Liver (tissue), 8 donors: ENCODE measurements at regions not wholly inside any gene's neighbourhood (a gene's known extent, or its start where the extent isn't known, plus 50 kb on each side); places are given as distances from the start of the nearest gene placed in this dataset.

Experiments
- DNase-seq: peaks from one replicate; pipeline ENCODE4 v3.0.0-alpha.2; 2017; ENCODE audit warnings: low spot score
- H3K27ac ChIP-seq, 2 donors: one replicate each; pipeline ENCODE4 v1.7.0; 2013; ENCODE audit warnings: inconsistent platforms in 2 of 2, low read length in 2 of 2, control low read depth in 1 of 2, low read depth in 1 of 2, mild to moderate bottlenecking in 1 of 2
- H3K27me3 ChIP-seq, 4 donors: one replicate each; pipeline versions ENCODE4 v1.6.1 to v1.7.0; 2013; ENCODE audit warnings: low read length in 3 of 4, inconsistent platforms in 1 of 4, mild to moderate bottlenecking in 1 of 4, moderate library complexity in 1 of 4; ENCODE audit not compliant: control insufficient read depth in 4 of 4, insufficient read depth in 4 of 4
- H3K36me3 ChIP-seq, 4 donors: one replicate each; pipeline versions ENCODE4 v1.6.1 to v1.7.0; 2013; ENCODE audit warnings: low read length in 3 of 4, mild to moderate bottlenecking in 3 of 4, low read depth in 1 of 4, moderate library complexity in 1 of 4; ENCODE audit not compliant: control insufficient read depth in 4 of 4, insufficient read depth in 3 of 4
- H3K4me1 ChIP-seq, 4 donors: one replicate each; pipeline versions ENCODE4 v1.6.1 to v1.7.0; 2013; ENCODE audit warnings: low read length in 3 of 4, mild to moderate bottlenecking in 3 of 4, moderate library complexity in 1 of 4; ENCODE audit not compliant: control insufficient read depth in 4 of 4, insufficient read depth in 4 of 4
- H3K4me3 ChIP-seq, 3 donors: one replicate each; pipeline versions ENCODE4 v1.6.1 to v1.7.0; 2013; ENCODE audit warnings: low read length in 3 of 3, control low read depth in 1 of 3, low read depth in 1 of 3, mild to moderate bottlenecking in 1 of 3
- H3K9ac ChIP-seq, 2 donors: one replicate each; pipeline ENCODE4 v1.7.0; 2013; ENCODE audit warnings: low read length in 2 of 2, mild to moderate bottlenecking in 2 of 2, moderate library complexity in 2 of 2, control low read depth in 1 of 2, low read depth in 1 of 2
- H3K9me3 ChIP-seq, 4 donors: one replicate each; pipeline versions ENCODE4 v1.6.1 to v1.7.0; 2013; ENCODE audit warnings: low read length in 3 of 4; ENCODE audit not compliant: control insufficient read depth in 4 of 4
- ATF3 ChIP-seq: IDR thresholded peaks from 2 replicates; pipeline ENCODE4 v1.6.1; 2016; ENCODE audit warnings: antibody characterized with exemption
- CTCF ChIP-seq: fragments of 150-350 bp; IDR thresholded peaks from 2 replicates; pipeline ENCODE4 v1.5.1; 2017; ENCODE audit warnings: improper control_type of control experiment, low read depth, low read length; ENCODE audit not compliant: missing input control
- EGR1 ChIP-seq, 2 donors: IDR thresholded peaks; 2 replicates each; pipeline ENCODE4 v1.6.1; 2016 to 2018; ENCODE audit warnings: antibody characterized with exemption in 2 of 2, low read depth in 2 of 2
- FOXA1 ChIP-seq: IDR thresholded peaks from 2 replicates; pipeline ENCODE4 v1.6.1; 2016; ENCODE audit warnings: antibody characterized with exemption
- FOXA2 ChIP-seq: IDR thresholded peaks from 2 replicates; pipeline ENCODE4 v1.6.1; 2016; ENCODE audit warnings: antibody characterized with exemption
- GABPA ChIP-seq, 2 donors: IDR thresholded peaks in 1 of 2; conservative IDR thresholded peaks in 1 of 2; 2 replicates each; pipeline ENCODE4 v1.6.1; 2016; ENCODE audit warnings: antibody characterized with exemption in 2 of 2, mild to moderate bottlenecking in 1 of 2, moderate library complexity in 1 of 2
- HNF4A ChIP-seq, 2 donors: conservative IDR thresholded peaks; 2 replicates each; pipeline ENCODE4 v1.6.1; 2016; ENCODE audit warnings: antibody characterized with exemption in 2 of 2, mild to moderate bottlenecking in 2 of 2
- HNF4G ChIP-seq: IDR thresholded peaks from 2 replicates; pipeline ENCODE4 v1.6.1; 2016; ENCODE audit warnings: antibody characterized with exemption
- JUND ChIP-seq, 2 donors: IDR thresholded peaks; 2 replicates each; pipeline ENCODE4 v1.6.1; 2016; ENCODE audit warnings: antibody characterized with exemption in 2 of 2
- MAX ChIP-seq: IDR thresholded peaks from 2 replicates; pipeline ENCODE4 v1.6.1; 2016; ENCODE audit warnings: antibody characterized with exemption
- NR2F2 ChIP-seq: IDR thresholded peaks from 2 replicates; pipeline ENCODE4 v1.6.1; 2016; ENCODE audit warnings: antibody characterized with exemption
- RAD21 ChIP-seq, 2 donors: IDR thresholded peaks; 2 replicates each; pipeline ENCODE4 v1.6.1; 2016; ENCODE audit warnings: antibody characterized with exemption in 2 of 2, mild to moderate bottlenecking in 2 of 2
- REST ChIP-seq: IDR thresholded peaks from 2 replicates; pipeline ENCODE4 v1.6.1; 2016; ENCODE audit warnings: antibody characterized with exemption, mild to moderate bottlenecking
- RXRA ChIP-seq, 2 donors: IDR thresholded peaks; 2 replicates each; pipeline ENCODE4 v1.6.1; 2017 to 2018; ENCODE audit warnings: antibody characterized with exemption in 2 of 2, mild to moderate bottlenecking in 1 of 2
- SP1 ChIP-seq: IDR thresholded peaks from 2 replicates; pipeline ENCODE4 v1.6.1; 2018; ENCODE audit warnings: antibody characterized with exemption, mild to moderate bottlenecking
- YY1 ChIP-seq: IDR thresholded peaks from 2 replicates; pipeline ENCODE4 v1.6.1; 2016; ENCODE audit warnings: antibody characterized with exemption, mild to moderate bottlenecking
- ZBTB33 ChIP-seq: IDR thresholded peaks from 2 replicates; pipeline ENCODE4 v1.6.1; 2016; ENCODE audit warnings: antibody characterized with exemption
- WGBS: extraction: QIAGEN DNeasy Blood & Tissue Kit; methylation state at CpG from one replicate; pipeline ENCODE4 v1.1.7; 2013; 5-methylcytosine and 5-hydroxymethylcytosine counted together
- donor health status: healthy.
- donor health status: healthy.
- donor health status: healthy.
- donor health status: healthy.
- donor health status: healthy.

GRCh38 chr14:44099743-44100488 is 407.2 kb downstream of the FSCB start:
- TF ChIP-seq ATF3, result no peak
- TF ChIP-seq FOXA1, result no peak
- no peak for TF ChIP-seq ZBTB33
- TF ChIP-seq FOXA2, result no peak
- TF ChIP-seq EGR1 (IDR thresholded peaks at IDR 0.05; ENCODE audit: low read depth in 2 of 2), result no peak
- no peak for TF ChIP-seq REST
- no peak for TF ChIP-seq RAD21 (IDR thresholded peaks at IDR 0.05)
- H3K9ac ChIP-seq, result no peak overlapping the region
- no peaks in the 10 kb centered on the region for H3K27me3 ChIP-seq
- no peak for DNase-seq
- no peaks in the 10 kb centered on the region for H3K36me3 ChIP-seq
- no peaks in the 10 kb centered on the region for H3K4me1 ChIP-seq
- 87% methylated on average over 1 of the region's 1 CpG for WGBS
- H3K27ac ChIP-seq, result no peak overlapping the region
- H3K4me3 ChIP-seq, result no peak overlapping the region
- H3K9me3 ChIP-seq, result peaks cover 0 to 3% (median under 1%) of the 10 kb centered on the region in 4 donors

- H3K9me3 ChIP-seq, result no peaks in the 10 kb centered on the region
- no peak overlapping the region for H3K9ac ChIP-seq
- no peaks in the 10 kb centered on the region for H3K4me1 ChIP-seq
- H3K27ac ChIP-seq, result no peak overlapping the region
- H3K36me3 ChIP-seq, result no peaks in the 10 kb centered on the region
- H3K4me3 ChIP-seq, result no peak overlapping the region
- 53% methylated on average over 2 of the region's 2 CpGs for WGBS
- H3K27me3 ChIP-seq, result no peaks in the 10 kb centered on the region
- DNase-seq, result no peak
- TF ChIP-seq HNF4A (conservative IDR thresholded peaks at IDR 0.05) (no peak), HNF4G (no peak), ATF3 (no peak), SP1 (no peak), FOXA1 (no peak), NR2F2 (no peak), RAD21 (IDR thresholded peaks at IDR 0.05) (no peak), JUND (IDR thresholded peaks at IDR 0.05) (no peak), GABPA (IDR thresholded peaks at IDR 0.05 in 1 of 2, conservative IDR thresholded peaks at IDR 0.05 in 1 of 2) (no peak), CTCF (no peak), MAX (no peak), REST (no peak), RXRA (IDR thresholded peaks at IDR 0.05) (no peak), FOXA2 (no peak), YY1 (no peak)
These were observed 425.9 kb downstream of the FSCB start for GRCh38 chr14:44081146-44081545.
